GM12878 (cell line): ENCODE measurements at regions not wholly inside any gene's neighbourhood (a gene's known extent, or its start where the extent isn't known, plus 50 kb on each side); places are given as distances from the start of the nearest gene placed in this dataset.

Source experiments
- ATAC-seq: fragments of 200-7000 bp; cut with Tn5 transposase; 3 replicates; pipeline ENCODE4 v1.9.1; 2020; ENCODE audit warnings: mild to moderate bottlenecking, moderate library complexity
- BruUV-seq: library from RNA; stranded (reverse); fragments of 400-500 nt; replicated peaks from 2 replicates; lab custom pipeline; 2021; lab: Mats Ljungman, UMichigan
- CTCF ChIA-PET: fragments of 300-600 bp; sonication (Branson Sonifier 250); formaldehyde crosslinking; extraction: SDS; loops from one replicate; lab custom pipeline; 2021; ENCODE audit warnings: inconsistent platforms; lab: Yijun Ruan, JAX
- POLR2A ChIA-PET: fragments of 350-600 bp; formaldehyde crosslinking; extraction: SDS; loops from one replicate; lab custom pipeline; 2021; ENCODE audit warnings: inconsistent platforms; lab: Charles Lee
- RAD21 ChIA-PET: fragments of 300-600 bp; sonication (Branson Sonifier 250); formaldehyde crosslinking; loops from one replicate; lab custom pipeline; 2023; ENCODE audit warnings: antibody characterized with exemption; ENCODE audit not compliant: unreplicated experiment; lab: Charles Lee
- SMC1A ChIA-PET: fragments of 300-600 bp; sonication (Branson Sonifier 250); formaldehyde crosslinking; loops from one replicate; lab custom pipeline; 2023; ENCODE audit not compliant: unreplicated experiment, uncharacterized antibody; lab: Charles Lee
- DNase-seq: peaks from one replicate; pipeline ENCODE4 v3.0.0-alpha.2; 2011; ENCODE audit warnings: low read depth, low spot score
- FAIRE-seq: peaks from 3 replicates; lab custom pipeline; 2011; peaks lifted over from hg19 to GRCh38; lab: Jason Lieb, UNC
- H2AFZ ChIP-seq: 2 replicates; pipeline ENCODE4 v1.6.0; 2011; ENCODE audit warnings: low read depth, low read length, control low read depth; ENCODE audit not compliant: control insufficient read depth
- H3K27ac ChIP-seq: 2 replicates; pipeline ENCODE4 v1.5.1; 2011; ENCODE audit warnings: control low read depth; ENCODE audit not compliant: control insufficient read depth, insufficient read depth
- H3K27me3 ChIP-seq, 2 experiments: replicated peaks in 1 of 2; 2 replicates each; pipeline versions ENCODE4 v1.6.0 to v1.6.1; 2011; ENCODE audit warnings: low read length in 1 of 2; ENCODE audit not compliant: control insufficient read depth in 2 of 2, insufficient read depth in 2 of 2
- H3K36me3 ChIP-seq, 2 experiments: 2 replicates each; pipeline ENCODE4 v1.5.1; 2011; ENCODE audit warnings: low read length in 1 of 2; ENCODE audit not compliant: control insufficient read depth in 2 of 2, insufficient read depth in 2 of 2
- H3K4me1 ChIP-seq: 2 replicates; pipeline ENCODE4 v1.6.1; 2011; ENCODE audit warnings: mild to moderate bottlenecking, low read length, moderate library complexity, mixed read lengths; ENCODE audit not compliant: control insufficient read depth, insufficient read depth
- H3K4me2 ChIP-seq: 2 replicates; pipeline ENCODE4 v1.6.0; 2011; ENCODE audit warnings: control low read depth; ENCODE audit not compliant: control insufficient read depth, insufficient read depth
- H3K4me3 ChIP-seq: fragments of 200-600 bp; sonication (generic); 2 replicates; pipeline ENCODE4 v1.5.1; 2016
- H3K79me2 ChIP-seq: 2 replicates; pipeline ENCODE4 v1.6.0; 2011; ENCODE audit warnings: low read length; ENCODE audit not compliant: control insufficient read depth, insufficient read depth
- H3K9ac ChIP-seq: 2 replicates; pipeline ENCODE4 v1.8.0; 2011; ENCODE audit warnings: low read length, control low read depth, mixed read lengths; ENCODE audit not compliant: control insufficient read depth, insufficient read depth
- H3K9me3 ChIP-seq: replicated peaks from 3 replicates; pipeline ENCODE4 v1.5.1; 2011; ENCODE audit warnings: mild to moderate bottlenecking, low read length; ENCODE audit not compliant: control insufficient read depth, insufficient read depth
- H4K20me1 ChIP-seq: 2 replicates; pipeline ENCODE4 v1.6.0; 2011; ENCODE audit not compliant: control insufficient read depth, insufficient read depth
- ASH2L ChIP-seq: fragments of 300-600, 200-600 bp; sonication (generic); IDR thresholded peaks from 2 replicates; pipeline ENCODE4 v1.6.1; 2017; ENCODE audit warnings: low read depth, mild to moderate bottlenecking, borderline replicate concordance
- BRCA1 ChIP-seq: IDR thresholded peaks from 2 replicates; pipeline ENCODE4 v1.6.1; 2011; ENCODE audit warnings: low read depth, low read length, improper control_type of control experiment
- KLF5 ChIP-seq: fragments of 450-650 bp; IDR thresholded peaks from 2 replicates; pipeline ENCODE4 v1.6.1; 2014; ENCODE audit warnings: mild to moderate bottlenecking; ENCODE audit not compliant: partially characterized antibody
- RCOR1 ChIP-seq: conservative IDR thresholded peaks from 2 replicates; pipeline ENCODE4 v1.6.1; 2012; ENCODE audit warnings: low read depth, low read length, improper control_type of control experiment
- SKIL ChIP-seq: fragments of 450-650 bp; IDR thresholded peaks from 2 replicates; pipeline ENCODE4 v1.6.1; 2017; ENCODE audit warnings: mild to moderate bottlenecking, low read depth, inconsistent platforms; ENCODE audit not compliant: poor library complexity, severe bottlenecking
- TAF1 ChIP-seq: IDR thresholded peaks from 2 replicates; pipeline ENCODE4 v1.6.1; 2011; ENCODE audit warnings: mild to moderate bottlenecking, low read depth, low read length, borderline replicate concordance
- YY1 ChIP-seq: IDR thresholded peaks from 2 replicates; pipeline ENCODE4 v1.6.1; 2011; ENCODE audit warnings: low read depth, mild to moderate bottlenecking, low read length
- ZBTB33 ChIP-seq: fragments of 450-650 bp; IDR thresholded peaks from 2 replicates; pipeline ENCODE4 v1.6.1; 2017; ENCODE audit warnings: mild to moderate bottlenecking
- WGBS: methylation state at CpG from one replicate; pipeline ENCODE4 v1.1.6; 2016; ENCODE audit warnings: low lambda C conversion rate; ENCODE audit not compliant: insufficient replicate concordance, insufficient coverage; ENCODE audit errors: missing lambda C conversion rate; 5-methylcytosine and 5-hydroxymethylcytosine counted together
- in situ Hi-C: fragments of 300-500 bp; cut with MboI; formaldehyde crosslinking; loops from 9 replicates; pipeline ENCODE4 v1.14.3; 2018; ENCODE audit warnings: mixed read lengths
- intact Hi-C: fragments of 100-400 bp; cut with micrococcal nuclease; formaldehyde crosslinking; loops from one replicate; pipeline ENCODE4 v1.14.2; 2022; ENCODE audit not compliant: unreplicated experiment
- TF ChIP-seq, protein P1 (sequence below): IDR thresholded peaks from 2 replicates; pipeline ENCODE4 v1.6.1; 2011; ENCODE audit warnings: low read depth, mild to moderate bottlenecking, low read length, moderate library complexity, borderline replicate concordance; ENCODE audit errors: extremely low read depth
- TF ChIP-seq, protein P2 (sequence below): fragments of 450-650 bp; IDR thresholded peaks from 2 replicates; pipeline ENCODE4 v1.6.1; 2016; ENCODE audit warnings: mild to moderate bottlenecking, moderate library complexity, borderline replicate concordance

GRCh38 chr13:53783471-53783870 lies 754.9 kb downstream of the OLFM4 start:
- no peak for FAIRE-seq
- no peak for ATAC-seq
- H3K4me2 ChIP-seq: no peak overlapping the region
- no peaks in the 10 kb centered on the region for H3K79me2 ChIP-seq
- H3K36me3 ChIP-seq: no peaks in the 10 kb centered on the region
- in situ Hi-C loops: no loop called here
- TF ChIP-seq, protein P1, sequence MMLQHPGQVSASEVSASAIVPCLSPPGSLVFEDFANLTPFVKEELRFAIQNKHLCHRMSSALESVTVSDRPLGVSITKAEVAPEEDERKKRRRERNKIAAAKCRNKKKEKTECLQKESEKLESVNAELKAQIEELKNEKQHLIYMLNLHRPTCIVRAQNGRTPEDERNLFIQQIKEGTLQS: no peak
- TF ChIP-seq RCOR1: no peak
- TF ChIP-seq ZBTB33: no peak
- TF ChIP-seq, protein P2, sequence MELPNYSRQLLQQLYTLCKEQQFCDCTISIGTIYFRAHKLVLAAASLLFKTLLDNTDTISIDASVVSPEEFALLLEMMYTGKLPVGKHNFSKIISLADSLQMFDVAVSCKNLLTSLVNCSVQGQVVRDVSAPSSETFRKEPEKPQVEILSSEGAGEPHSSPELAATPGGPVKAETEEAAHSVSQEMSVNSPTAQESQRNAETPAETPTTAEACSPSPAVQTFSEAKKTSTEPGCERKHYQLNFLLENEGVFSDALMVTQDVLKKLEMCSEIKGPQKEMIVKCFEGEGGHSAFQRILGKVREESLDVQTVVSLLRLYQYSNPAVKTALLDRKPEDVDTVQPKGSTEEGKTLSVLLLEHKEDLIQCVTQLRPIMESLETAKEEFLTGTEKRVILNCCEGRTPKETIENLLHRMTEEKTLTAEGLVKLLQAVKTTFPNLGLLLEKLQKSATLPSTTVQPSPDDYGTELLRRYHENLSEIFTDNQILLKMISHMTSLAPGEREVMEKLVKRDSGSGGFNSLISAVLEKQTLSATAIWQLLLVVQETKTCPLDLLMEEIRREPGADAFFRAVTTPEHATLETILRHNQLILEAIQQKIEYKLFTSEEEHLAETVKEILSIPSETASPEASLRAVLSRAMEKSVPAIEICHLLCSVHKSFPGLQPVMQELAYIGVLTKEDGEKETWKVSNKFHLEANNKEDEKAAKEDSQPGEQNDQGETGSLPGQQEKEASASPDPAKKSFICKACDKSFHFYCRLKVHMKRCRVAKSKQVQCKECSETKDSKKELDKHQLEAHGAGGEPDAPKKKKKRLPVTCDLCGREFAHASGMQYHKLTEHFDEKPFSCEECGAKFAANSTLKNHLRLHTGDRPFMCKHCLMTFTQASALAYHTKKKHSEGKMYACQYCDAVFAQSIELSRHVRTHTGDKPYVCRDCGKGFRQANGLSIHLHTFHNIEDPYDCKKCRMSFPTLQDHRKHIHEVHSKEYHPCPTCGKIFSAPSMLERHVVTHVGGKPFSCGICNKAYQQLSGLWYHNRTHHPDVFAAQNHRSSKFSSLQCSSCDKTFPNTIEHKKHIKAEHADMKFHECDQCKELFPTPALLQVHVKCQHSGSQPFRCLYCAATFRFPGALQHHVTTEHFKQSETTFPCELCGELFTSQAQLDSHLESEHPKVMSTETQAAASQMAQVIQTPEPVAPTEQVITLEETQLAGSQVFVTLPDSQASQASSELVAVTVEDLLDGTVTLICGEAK: no peak
- no peak for TF ChIP-seq KLF5
- no peak for TF ChIP-seq YY1
- TF ChIP-seq SKIL: no peak
- TF ChIP-seq ASH2L: no peak
- TF ChIP-seq BRCA1: no peak
- TF ChIP-seq TAF1: no peak
- 29% methylated on average over 10 of the region's 10 CpGs for WGBS
- POLR2A ChIA-PET: no interaction called here
- no peaks in the 10 kb centered on the region for H3K9me3 ChIP-seq
- intact Hi-C loops: loop anchor here (10.0 kb wide), 1 partner anchor 361 kb away; no protein-coding TSS in a partner anchor
- H3K4me1 ChIP-seq: no peaks in the 10 kb centered on the region
- no TSS peak for BruUV-seq
- CTCF ChIA-PET: interaction anchor here (0.6 to 2.3 kb wide), 8 partner anchors 7 to 735 kb away, joined by 3 to 30 read pairs (median 6); no protein-coding TSS in a partner anchor
- no peaks in the 10 kb centered on the region for H4K20me1 ChIP-seq
- H3K9ac ChIP-seq: no peak overlapping the region
- RAD21 ChIA-PET: interaction anchor here (1.8 kb wide), 1 partner anchor 533 kb away, joined by 12 read pairs; no protein-coding TSS in a partner anchor
- H2AFZ ChIP-seq: no peak overlapping the region
- no peak overlapping the region for H3K4me3 ChIP-seq
- H3K27ac ChIP-seq: no peak overlapping the region
- H3K27me3 ChIP-seq: no peaks in the 10 kb centered on the region
- SMC1A ChIA-PET: interaction anchor here (1.3 to 3.1 kb wide), 3 partner anchors 7 to 532 kb away, joined by 4 to 30 read pairs (median 5); no protein-coding TSS in a partner anchor
- no peak for DNase-seq
